GM12878 (cell line): ENCODE measurements at regions not wholly inside any gene's neighbourhood (a gene's known extent, or its start where the extent isn't known, plus 50 kb on each side); places are given as distances from the start of the nearest gene placed in this dataset.
"Not testable (repeated sequence)": the region's sequence is repeated elsewhere in the genome, so short reads cannot be mapped to it uniquely, and the experiment has no call there.

Source experiments
- ATAC-seq: fragments of 200-7000 bp; cut with Tn5 transposase; 3 replicates; pipeline ENCODE4 v1.9.1; 2020; ENCODE audit warnings: mild to moderate bottlenecking, moderate library complexity
- BruUV-seq: library from RNA; stranded (reverse); fragments of 400-500 nt; replicated peaks from 2 replicates; lab custom pipeline; 2021; lab: Mats Ljungman, UMichigan
- CTCF ChIA-PET: fragments of 300-600 bp; sonication (Branson Sonifier 250); formaldehyde crosslinking; extraction: SDS; loops from one replicate; lab custom pipeline; 2021; ENCODE audit warnings: inconsistent platforms; lab: Yijun Ruan, JAX
- POLR2A ChIA-PET: fragments of 350-600 bp; formaldehyde crosslinking; extraction: SDS; loops from one replicate; lab custom pipeline; 2021; ENCODE audit warnings: inconsistent platforms; lab: Charles Lee
- RAD21 ChIA-PET: fragments of 300-600 bp; sonication (Branson Sonifier 250); formaldehyde crosslinking; loops from one replicate; lab custom pipeline; 2023; ENCODE audit warnings: antibody characterized with exemption; ENCODE audit not compliant: unreplicated experiment; lab: Charles Lee
- SMC1A ChIA-PET: fragments of 300-600 bp; sonication (Branson Sonifier 250); formaldehyde crosslinking; loops from one replicate; lab custom pipeline; 2023; ENCODE audit not compliant: unreplicated experiment, uncharacterized antibody; lab: Charles Lee
- DNase-seq: peaks from one replicate; pipeline ENCODE4 v3.0.0-alpha.2; 2011; ENCODE audit warnings: low read depth, low spot score
- FAIRE-seq: peaks from 3 replicates; lab custom pipeline; 2011; peaks lifted over from hg19 to GRCh38; lab: Jason Lieb, UNC
- H2AFZ ChIP-seq: 2 replicates; pipeline ENCODE4 v1.6.0; 2011; ENCODE audit warnings: low read depth, low read length, control low read depth; ENCODE audit not compliant: control insufficient read depth
- H3K27ac ChIP-seq: 2 replicates; pipeline ENCODE4 v1.5.1; 2011; ENCODE audit warnings: control low read depth; ENCODE audit not compliant: control insufficient read depth, insufficient read depth
- H3K27me3 ChIP-seq, 2 experiments: replicated peaks in 1 of 2; 2 replicates each; pipeline versions ENCODE4 v1.6.0 to v1.6.1; 2011; ENCODE audit warnings: low read length in 1 of 2; ENCODE audit not compliant: control insufficient read depth in 2 of 2, insufficient read depth in 2 of 2
- H3K36me3 ChIP-seq, 2 experiments: 2 replicates each; pipeline ENCODE4 v1.5.1; 2011; ENCODE audit warnings: low read length in 1 of 2; ENCODE audit not compliant: control insufficient read depth in 2 of 2, insufficient read depth in 2 of 2
- H3K4me1 ChIP-seq: 2 replicates; pipeline ENCODE4 v1.6.1; 2011; ENCODE audit warnings: mild to moderate bottlenecking, low read length, moderate library complexity, mixed read lengths; ENCODE audit not compliant: control insufficient read depth, insufficient read depth
- H3K4me2 ChIP-seq: 2 replicates; pipeline ENCODE4 v1.6.0; 2011; ENCODE audit warnings: control low read depth; ENCODE audit not compliant: control insufficient read depth, insufficient read depth
- H3K4me3 ChIP-seq: fragments of 200-600 bp; sonication (generic); 2 replicates; pipeline ENCODE4 v1.5.1; 2016
- H3K79me2 ChIP-seq: 2 replicates; pipeline ENCODE4 v1.6.0; 2011; ENCODE audit warnings: low read length; ENCODE audit not compliant: control insufficient read depth, insufficient read depth
- H3K9ac ChIP-seq: 2 replicates; pipeline ENCODE4 v1.8.0; 2011; ENCODE audit warnings: low read length, control low read depth, mixed read lengths; ENCODE audit not compliant: control insufficient read depth, insufficient read depth
- H3K9me3 ChIP-seq: replicated peaks from 3 replicates; pipeline ENCODE4 v1.5.1; 2011; ENCODE audit warnings: mild to moderate bottlenecking, low read length; ENCODE audit not compliant: control insufficient read depth, insufficient read depth
- H4K20me1 ChIP-seq: 2 replicates; pipeline ENCODE4 v1.6.0; 2011; ENCODE audit not compliant: control insufficient read depth, insufficient read depth
- BCL11A ChIP-seq: IDR thresholded peaks from 2 replicates; pipeline ENCODE4 v1.6.1; 2011; ENCODE audit warnings: low read depth, low read length
- GATAD2B ChIP-seq: fragments of 450-650 bp; conservative IDR thresholded peaks from 2 replicates; pipeline ENCODE4 v1.6.1; 2017; ENCODE audit warnings: low read depth, mild to moderate bottlenecking, moderate library complexity
- HDAC6 ChIP-seq: fragments of 200-600 bp; sonication (generic); IDR thresholded peaks from one replicate; pipeline ENCODE4 v1.8.0; 2017; ENCODE audit warnings: antibody characterized with exemption; ENCODE audit not compliant: unreplicated experiment
- NR2C2 ChIP-seq: IDR thresholded peaks from 2 replicates; pipeline ENCODE4 v1.6.1; 2011; ENCODE audit warnings: borderline replicate concordance, low read depth; ENCODE audit not compliant: control insufficient read depth, insufficient read length
- PAX5 ChIP-seq: IDR thresholded peaks from 2 replicates; pipeline ENCODE4 v1.6.1; 2011; ENCODE audit warnings: low read depth, low read length, borderline replicate concordance
- RCOR1 ChIP-seq: conservative IDR thresholded peaks from 2 replicates; pipeline ENCODE4 v1.6.1; 2012; ENCODE audit warnings: low read depth, low read length, improper control_type of control experiment
- SUPT20H ChIP-seq: IDR thresholded peaks from 2 replicates; pipeline ENCODE4 v1.6.1; 2011; ENCODE audit warnings: low read depth, mild to moderate bottlenecking, low read length, moderate library complexity, borderline replicate concordance; ENCODE audit not compliant: control insufficient read depth
- TARDBP ChIP-seq: IDR thresholded peaks from 2 replicates; pipeline ENCODE4 v1.6.1; 2016; ENCODE audit warnings: borderline replicate concordance
- WGBS: methylation state at CpG from one replicate; pipeline ENCODE4 v1.1.6; 2016; ENCODE audit warnings: low lambda C conversion rate; ENCODE audit not compliant: insufficient replicate concordance, insufficient coverage; ENCODE audit errors: missing lambda C conversion rate; 5-methylcytosine and 5-hydroxymethylcytosine counted together
- in situ Hi-C: fragments of 300-500 bp; cut with MboI; formaldehyde crosslinking; loops from 9 replicates; pipeline ENCODE4 v1.14.3; 2018; ENCODE audit warnings: mixed read lengths
- intact Hi-C: fragments of 100-400 bp; cut with micrococcal nuclease; formaldehyde crosslinking; loops from one replicate; pipeline ENCODE4 v1.14.2; 2022; ENCODE audit not compliant: unreplicated experiment
- TF ChIP-seq, protein P1 (sequence below): IDR thresholded peaks from 2 replicates; pipeline ENCODE4 v1.6.1; 2011; ENCODE audit warnings: low read depth, mild to moderate bottlenecking, low read length, moderate library complexity, borderline replicate concordance; ENCODE audit errors: extremely low read depth

DNA sequence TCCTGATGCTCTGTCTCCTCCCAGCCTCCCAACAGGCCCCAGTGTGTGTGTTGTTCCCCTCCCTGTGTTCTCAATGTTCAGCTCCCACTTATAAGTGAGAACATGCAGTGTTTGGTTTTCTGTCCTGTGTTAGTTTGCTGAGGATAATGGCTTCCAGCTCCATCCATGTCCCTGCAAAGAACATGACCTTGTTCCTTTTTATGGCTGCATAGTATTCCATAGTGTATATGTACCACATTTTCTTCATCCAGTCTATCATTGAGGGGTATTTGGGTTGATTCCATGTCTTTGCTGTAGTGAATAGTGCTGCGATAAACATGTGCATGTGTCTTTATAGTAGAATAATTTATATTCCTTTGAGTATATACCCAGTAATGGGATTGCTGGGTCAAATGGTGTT lies 150.4 kb downstream of the KLF6 start:
- ChIA-PET SMC1A (interaction anchor here (0.6 kb wide), 1 partner anchor 144 kb away, joined by 4 read pairs; no protein-coding TSS in a partner anchor), CTCF (interaction anchor here (0.6 to 1.8 kb wide), 2 partner anchors 10 to 616 kb away, joined by 3 to 4 read pairs; no protein-coding TSS in a partner anchor)
- H3K9me3 ChIP-seq, H3K9ac ChIP-seq, H4K20me1 ChIP-seq, H2AFZ ChIP-seq, ATAC-seq, POLR2A ChIA-PET, H3K36me3 ChIP-seq, BruUV-seq, FAIRE-seq, H3K27ac ChIP-seq, H3K4me1 ChIP-seq, H3K27me3 ChIP-seq, H3K4me2 ChIP-seq, intact Hi-C loops, in situ Hi-C loops, H3K79me2 ChIP-seq, DNase-seq, H3K4me3 ChIP-seq, RAD21 ChIA-PET: not testable (repeated sequence)
- WGBS, result 79% methylated on average over 1 of the region's 1 CpG

DNA sequence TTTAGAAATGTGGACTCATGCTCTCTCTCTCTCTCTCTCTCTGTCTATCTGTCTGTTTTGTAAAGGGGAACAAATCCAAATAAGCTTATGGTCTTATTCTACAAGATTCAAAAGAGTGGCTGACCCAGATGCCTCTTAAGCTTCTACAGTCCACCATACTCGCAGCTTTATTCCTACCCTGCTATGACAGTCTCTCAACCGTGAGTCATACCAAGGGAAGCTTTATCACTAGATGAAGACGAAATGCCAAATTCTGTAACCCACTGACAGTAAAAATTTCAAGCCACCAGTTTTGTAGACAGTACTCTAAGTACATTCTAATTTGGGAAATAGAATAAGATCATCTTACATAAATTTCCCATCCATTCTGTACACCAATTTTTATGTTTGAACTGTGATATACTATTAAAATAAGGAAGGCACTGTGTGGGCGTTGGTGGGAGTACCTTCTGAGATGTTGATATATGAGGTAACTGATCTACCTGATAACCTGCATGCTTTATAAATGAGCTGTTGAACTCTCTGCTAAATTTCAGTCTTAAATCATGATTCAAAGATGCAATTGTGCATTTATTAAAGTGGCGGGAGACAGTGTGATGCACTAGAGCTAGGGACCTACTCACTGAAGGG lies 153.2 kb downstream of the KLF6 start:
- Histone ChIP-seq H3K4me3 (no peak overlapping the region), H2AFZ (no peak overlapping the region), H3K27ac (no peak overlapping the region), H3K36me3 (no peaks in the 10 kb centered on the region), H3K79me2 (no peaks in the 10 kb centered on the region), H3K4me2 (no peak overlapping the region), H3K4me1 (peaks cover 4% of the 10 kb centered on the region), H3K27me3 (no peaks in the 10 kb centered on the region), H3K9ac (no peak overlapping the region), H4K20me1 (no peaks in the 10 kb centered on the region), H3K9me3 (no peaks in the 10 kb centered on the region)
- no peak for DNase-seq
- ATAC-seq, result no peak
- in situ Hi-C loops (no loop called here), intact Hi-C loops (no loop called here)
- ChIA-PET CTCF (no interaction called here), POLR2A (no interaction called here), SMC1A (interaction anchor here (1.3 kb wide), 1 partner anchor 21 kb away, joined by 3 read pairs; no protein-coding TSS in a partner anchor), RAD21 (no interaction called here)
- BruUV-seq, result no TSS peak
- FAIRE-seq, result no peak
- no peak for TF ChIP-seq GATAD2B
- no peak for TF ChIP-seq BCL11A
- no peak for TF ChIP-seq PAX5
- no peak for TF ChIP-seq HDAC6
- TF ChIP-seq NR2C2, result no peak
- TF ChIP-seq TARDBP, result no peak
- no peak for TF ChIP-seq RCOR1
- TF ChIP-seq, protein P1, sequence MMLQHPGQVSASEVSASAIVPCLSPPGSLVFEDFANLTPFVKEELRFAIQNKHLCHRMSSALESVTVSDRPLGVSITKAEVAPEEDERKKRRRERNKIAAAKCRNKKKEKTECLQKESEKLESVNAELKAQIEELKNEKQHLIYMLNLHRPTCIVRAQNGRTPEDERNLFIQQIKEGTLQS, result no peak
- no peak for TF ChIP-seq SUPT20H
- 30% methylated on average over 5 of the region's 5 CpGs for WGBS
